ENCODE measurements at regions not wholly inside any gene's neighbourhood (a gene's known extent, or its start where the extent isn't known, plus 50 kb on each side); places are given as distances from the start of the nearest gene placed in this dataset.

GRCh38 chr4:177718514-177718913 is 276.3 kb upstream of the AGA start:
- TF ChIP-seq CTCF (IDR thresholded peaks at IDR 0.05) (no peak), POLR2A (IDR thresholded peaks at IDR 0.05) (no peak)
